ENCODE measurements at regions not wholly inside any gene's neighbourhood (a gene's known extent, or its start where the extent isn't known, plus 50 kb on each side); places are given as distances from the start of the nearest gene placed in this dataset.

DNA sequence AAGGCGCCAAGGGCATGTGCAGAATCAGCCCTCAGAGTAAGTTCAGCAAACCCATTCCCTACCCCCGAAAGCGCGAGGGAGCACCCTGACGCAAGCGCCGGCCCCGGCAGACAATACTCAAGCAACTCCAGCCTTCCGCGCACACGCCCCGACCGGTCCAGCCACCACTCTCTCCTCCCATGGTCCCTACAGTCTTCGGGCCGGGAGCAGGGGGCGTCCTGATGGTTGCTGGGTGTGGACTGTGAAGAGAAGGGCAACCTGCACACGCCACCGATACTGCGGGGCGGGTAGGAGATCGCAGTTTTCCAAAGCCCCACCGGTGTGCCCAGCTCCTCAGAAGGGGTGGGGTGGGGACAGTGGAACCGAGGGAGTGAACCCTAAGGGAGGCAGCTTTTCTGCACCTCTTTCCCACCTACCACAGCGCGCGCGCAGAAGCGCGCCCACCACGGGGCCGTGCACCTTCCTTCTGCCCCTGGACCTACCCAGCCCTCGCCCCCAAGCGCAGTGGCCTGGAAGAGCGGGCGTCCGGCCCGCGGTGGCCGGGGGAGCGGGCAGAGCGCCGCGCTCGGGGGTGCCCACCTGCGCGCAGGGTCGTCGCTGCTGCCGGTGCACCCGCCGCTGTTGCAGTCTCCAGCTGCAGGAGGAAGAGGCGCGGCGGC is 650.2 kb upstream of the DIPK2B start:
- DNase-seq (ENCODE audit: low read depth, low spot score) = no peak
- ChIA-PET CTCF (interaction anchor here (0.5 to 1.2 kb wide), 2 partner anchors 28 to 525 kb away, joined by 4 to 7 read pairs; no protein-coding TSS in a partner anchor), POLR2A (no interaction called here)
- H3K9me3 ChIP-seq (ENCODE audit: control insufficient read depth, insufficient read depth, low read length) = no peaks in the 10 kb centered on the region
- no peaks in the 10 kb centered on the region for H3K27me3 ChIP-seq (ENCODE audit: control insufficient read depth, insufficient read depth, low read length)
- H3K4me3 ChIP-seq (ENCODE audit: low read depth, low read length) = peak overlapping the region; percentile 77
- TF ChIP-seq, protein P1, sequence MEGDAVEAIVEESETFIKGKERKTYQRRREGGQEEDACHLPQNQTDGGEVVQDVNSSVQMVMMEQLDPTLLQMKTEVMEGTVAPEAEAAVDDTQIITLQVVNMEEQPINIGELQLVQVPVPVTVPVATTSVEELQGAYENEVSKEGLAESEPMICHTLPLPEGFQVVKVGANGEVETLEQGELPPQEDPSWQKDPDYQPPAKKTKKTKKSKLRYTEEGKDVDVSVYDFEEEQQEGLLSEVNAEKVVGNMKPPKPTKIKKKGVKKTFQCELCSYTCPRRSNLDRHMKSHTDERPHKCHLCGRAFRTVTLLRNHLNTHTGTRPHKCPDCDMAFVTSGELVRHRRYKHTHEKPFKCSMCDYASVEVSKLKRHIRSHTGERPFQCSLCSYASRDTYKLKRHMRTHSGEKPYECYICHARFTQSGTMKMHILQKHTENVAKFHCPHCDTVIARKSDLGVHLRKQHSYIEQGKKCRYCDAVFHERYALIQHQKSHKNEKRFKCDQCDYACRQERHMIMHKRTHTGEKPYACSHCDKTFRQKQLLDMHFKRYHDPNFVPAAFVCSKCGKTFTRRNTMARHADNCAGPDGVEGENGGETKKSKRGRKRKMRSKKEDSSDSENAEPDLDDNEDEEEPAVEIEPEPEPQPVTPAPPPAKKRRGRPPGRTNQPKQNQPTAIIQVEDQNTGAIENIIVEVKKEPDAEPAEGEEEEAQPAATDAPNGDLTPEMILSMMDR (IDR thresholded peaks at IDR 0.05; ENCODE audit: low read depth, low read length) = no peak
- H3K27ac ChIP-seq (ENCODE audit: low read depth, low read length) = peak overlapping the region; percentile 21

DNA sequence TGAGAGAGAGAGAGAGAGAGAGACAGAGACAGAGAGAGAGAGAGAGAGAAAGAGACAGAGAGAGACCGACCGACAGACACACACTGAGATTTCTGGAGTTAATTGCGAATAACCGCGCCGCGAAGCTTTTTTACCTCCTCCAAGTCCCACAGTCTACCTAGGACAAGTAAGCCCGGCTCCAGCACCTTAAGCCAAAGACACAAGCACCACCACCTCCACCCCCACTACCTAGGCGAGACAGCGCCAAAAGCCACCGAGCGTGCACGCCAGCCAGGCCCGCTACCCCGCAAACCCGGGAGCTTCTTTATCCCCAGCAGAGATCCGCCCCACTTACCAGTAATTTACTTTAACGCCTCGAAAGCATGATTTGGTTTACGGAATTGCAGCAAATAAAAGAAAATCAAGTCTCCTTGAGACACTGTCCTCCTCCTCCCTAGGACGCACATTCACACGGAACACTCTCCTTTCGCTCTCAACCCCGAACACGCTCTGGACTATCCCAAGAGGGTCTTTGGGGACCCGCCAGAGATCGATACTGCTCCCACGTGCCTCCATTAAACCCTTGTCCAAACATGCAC is 649.6 kb upstream of the DIPK2B start:
- TF ChIP-seq, protein P1 (IDR thresholded peaks at IDR 0.05; ENCODE audit: low read depth, low read length) = no peak
- Histone ChIP-seq H3K27ac (ENCODE audit: low read depth, low read length) (peak overlapping the region; percentile 31), H3K9me3 (ENCODE audit: control insufficient read depth, insufficient read depth, low read length) (no peaks in the 10 kb centered on the region), H3K4me3 (ENCODE audit: low read depth, low read length) (peak overlapping the region; percentile 77), H3K27me3 (ENCODE audit: control insufficient read depth, insufficient read depth, low read length) (no peaks in the 10 kb centered on the region)
- ChIA-PET POLR2A (no interaction called here), CTCF (interaction anchor here (0.5 to 1.2 kb wide), 2 partner anchors 27 to 526 kb away, joined by 4 to 7 read pairs; no protein-coding TSS in a partner anchor)
- no peak for DNase-seq (ENCODE audit: low read depth, low spot score)

DNA sequence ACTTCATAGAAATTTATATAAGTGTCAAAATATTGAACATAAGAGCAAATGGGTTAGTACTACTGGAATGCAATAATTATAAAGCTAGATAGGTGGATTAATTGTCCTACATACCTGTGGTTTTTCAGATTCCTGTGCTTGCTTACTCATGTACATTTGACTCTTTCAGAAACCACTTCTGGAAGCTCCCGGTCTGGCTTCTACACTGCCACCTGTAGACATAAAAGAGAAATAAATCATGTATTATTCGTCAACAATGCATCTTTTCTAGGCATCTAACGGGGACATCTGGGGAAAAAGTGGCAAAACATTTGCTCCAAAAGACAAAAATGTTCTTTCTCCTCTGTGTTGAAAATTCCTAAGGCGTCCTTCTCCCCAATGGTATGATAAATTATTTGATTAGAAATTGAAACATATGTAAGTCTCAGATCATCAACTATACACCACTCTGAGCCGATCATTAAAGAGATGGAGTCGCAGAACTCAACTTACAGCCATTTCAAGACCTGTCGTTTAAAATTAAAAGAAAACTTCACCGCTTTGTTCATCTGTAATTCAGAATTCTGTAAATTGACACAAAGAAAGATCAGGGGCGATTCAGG is 648.7 kb upstream of the DIPK2B start:
- Histone ChIP-seq H3K27ac (ENCODE audit: low read depth, low read length) (no peak overlapping the region), H3K4me3 (ENCODE audit: low read depth, low read length) (peak overlapping the region; percentile 77), H3K9me3 (ENCODE audit: control insufficient read depth, insufficient read depth, low read length) (no peaks in the 10 kb centered on the region), H3K27me3 (ENCODE audit: control insufficient read depth, insufficient read depth, low read length) (no peaks in the 10 kb centered on the region)
- TF ChIP-seq, protein P1 (IDR thresholded peaks at IDR 0.05; ENCODE audit: low read depth, low read length) = peak; percentile 32; the same call in 1 of the 2 replicates
- DNase-seq (ENCODE audit: low read depth, low spot score) = peak; percentile 36
- POLR2A ChIA-PET = interaction anchor here (0.9 to 1.1 kb wide), 2 partner anchors 41 to 46 kb away, joined by 7 read pairs; no protein-coding TSS in a partner anchor
- CTCF ChIA-PET = interaction anchor here (1.4 kb wide), 1 partner anchor 526 kb away, joined by 3 read pairs; no protein-coding TSS in a partner anchor

DNA sequence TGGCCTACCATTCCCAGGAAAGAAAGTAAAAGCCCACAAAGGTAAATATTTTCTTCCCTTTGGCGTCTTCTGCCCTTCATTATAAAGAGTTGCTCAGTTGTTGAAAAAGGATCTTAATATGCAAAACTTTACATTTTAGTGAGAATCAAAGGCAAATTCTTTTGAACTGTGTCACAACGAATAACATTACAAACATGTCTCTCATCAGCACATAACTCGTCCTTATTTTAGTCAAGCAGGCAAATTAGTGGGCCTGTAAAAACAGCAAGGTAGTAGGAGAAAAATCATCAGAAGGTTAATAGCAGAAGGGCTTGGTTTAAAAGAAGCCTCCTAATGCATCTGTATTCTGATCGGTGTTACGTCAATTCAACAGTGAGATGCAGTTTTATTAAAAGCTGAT is 647.3 kb upstream of the DIPK2B start:
- ChIA-PET POLR2A (interaction anchor here (0.7 kb wide), 1 partner anchor 53 kb away, joined by 10 read pairs; no protein-coding TSS in a partner anchor), CTCF (interaction anchor here (1.5 kb wide), 1 partner anchor 24 kb away, joined by 5 read pairs; no protein-coding TSS in a partner anchor)
- no peak for DNase-seq (ENCODE audit: low read depth, low spot score)
- H3K27ac ChIP-seq (ENCODE audit: low read depth, low read length) = peak overlapping the region; percentile 52
- no peak overlapping the region for H3K4me3 ChIP-seq (ENCODE audit: low read depth, low read length)
- no peaks in the 10 kb centered on the region for H3K9me3 ChIP-seq (ENCODE audit: control insufficient read depth, insufficient read depth, low read length)
- TF ChIP-seq, protein P1 (IDR thresholded peaks at IDR 0.05; ENCODE audit: low read depth, low read length) = no peak
- no peaks in the 10 kb centered on the region for H3K27me3 ChIP-seq (ENCODE audit: control insufficient read depth, insufficient read depth, low read length)

Data from AG04450 (cell line).